Epithelial cell of esophagus (primary cell): ENCODE measurements at regions not wholly inside any gene's neighbourhood (a gene's known extent, or its start where the extent isn't known, plus 50 kb on each side); places are given as distances from the start of the nearest gene placed in this dataset.

Experiments used
- DNase-seq: peaks from one replicate; pipeline ENCODE4 v3.0.0; 2010; ENCODE audit warnings: low read depth
- H3K4me3 ChIP-seq: 2 replicates; pipeline ENCODE4 v1.5.1; 2011; ENCODE audit warnings: mild to moderate bottlenecking, low read length, control low read depth
- TF ChIP-seq, protein P1 (sequence below): IDR thresholded peaks from 2 replicates; pipeline ENCODE4 v1.5.1; 2011; ENCODE audit warnings: low read depth, mild to moderate bottlenecking, low read length, control low read depth, inconsistent platforms; ENCODE audit not compliant: insufficient read depth; ENCODE audit errors: missing control alignments

DNA sequence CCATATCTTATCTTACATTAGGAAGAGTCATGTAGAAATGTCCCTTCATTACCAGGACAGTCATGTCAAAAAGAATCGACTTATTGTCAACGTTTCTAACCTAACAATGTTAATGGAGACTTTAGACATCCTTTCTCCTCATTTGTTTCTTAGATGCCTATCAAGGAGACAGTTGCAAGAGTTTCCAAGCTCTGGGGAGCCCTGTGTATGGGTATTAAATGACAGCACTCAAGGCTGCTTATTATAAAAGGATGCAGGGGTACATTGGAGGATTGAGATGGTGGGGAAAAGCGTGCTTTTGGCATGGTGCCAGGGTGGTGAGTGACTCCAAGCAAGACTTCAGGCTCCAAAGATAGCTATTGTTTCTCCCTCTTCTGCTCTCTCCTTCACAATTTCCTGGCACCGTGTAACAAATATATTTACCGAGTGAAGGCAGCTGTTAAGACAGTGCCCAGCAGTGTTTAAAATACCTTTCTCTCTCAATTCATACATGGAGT, 461.3 kb upstream of the CLINT1 start:
- TF ChIP-seq, protein P1, sequence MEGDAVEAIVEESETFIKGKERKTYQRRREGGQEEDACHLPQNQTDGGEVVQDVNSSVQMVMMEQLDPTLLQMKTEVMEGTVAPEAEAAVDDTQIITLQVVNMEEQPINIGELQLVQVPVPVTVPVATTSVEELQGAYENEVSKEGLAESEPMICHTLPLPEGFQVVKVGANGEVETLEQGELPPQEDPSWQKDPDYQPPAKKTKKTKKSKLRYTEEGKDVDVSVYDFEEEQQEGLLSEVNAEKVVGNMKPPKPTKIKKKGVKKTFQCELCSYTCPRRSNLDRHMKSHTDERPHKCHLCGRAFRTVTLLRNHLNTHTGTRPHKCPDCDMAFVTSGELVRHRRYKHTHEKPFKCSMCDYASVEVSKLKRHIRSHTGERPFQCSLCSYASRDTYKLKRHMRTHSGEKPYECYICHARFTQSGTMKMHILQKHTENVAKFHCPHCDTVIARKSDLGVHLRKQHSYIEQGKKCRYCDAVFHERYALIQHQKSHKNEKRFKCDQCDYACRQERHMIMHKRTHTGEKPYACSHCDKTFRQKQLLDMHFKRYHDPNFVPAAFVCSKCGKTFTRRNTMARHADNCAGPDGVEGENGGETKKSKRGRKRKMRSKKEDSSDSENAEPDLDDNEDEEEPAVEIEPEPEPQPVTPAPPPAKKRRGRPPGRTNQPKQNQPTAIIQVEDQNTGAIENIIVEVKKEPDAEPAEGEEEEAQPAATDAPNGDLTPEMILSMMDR: no peak
- DNase-seq: no peak
- no peak overlapping the region for H3K4me3 ChIP-seq

DNA sequence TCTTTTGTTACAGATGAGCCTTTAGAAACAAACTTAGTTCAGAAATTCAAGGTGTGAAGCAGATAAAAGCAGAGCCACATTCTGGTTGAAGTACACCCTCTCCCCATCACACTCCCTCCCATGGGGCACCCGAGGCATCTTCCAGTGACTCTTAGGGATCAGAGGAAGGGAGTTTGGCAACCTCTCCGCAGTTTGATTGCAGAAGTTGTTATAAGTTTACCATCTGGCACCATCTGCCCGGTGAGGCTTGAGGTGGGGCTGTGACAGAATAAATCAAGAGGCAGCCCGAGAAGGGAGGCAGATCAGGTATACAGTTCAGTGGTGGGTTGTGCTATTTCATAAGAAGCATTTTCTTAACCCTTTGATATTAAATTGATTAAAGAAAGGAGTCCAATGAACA, 458.6 kb upstream of the CLINT1 start:
- TF ChIP-seq, protein P1: no peak
- H3K4me3 ChIP-seq: no peak overlapping the region
- DNase-seq: no peak

DNA sequence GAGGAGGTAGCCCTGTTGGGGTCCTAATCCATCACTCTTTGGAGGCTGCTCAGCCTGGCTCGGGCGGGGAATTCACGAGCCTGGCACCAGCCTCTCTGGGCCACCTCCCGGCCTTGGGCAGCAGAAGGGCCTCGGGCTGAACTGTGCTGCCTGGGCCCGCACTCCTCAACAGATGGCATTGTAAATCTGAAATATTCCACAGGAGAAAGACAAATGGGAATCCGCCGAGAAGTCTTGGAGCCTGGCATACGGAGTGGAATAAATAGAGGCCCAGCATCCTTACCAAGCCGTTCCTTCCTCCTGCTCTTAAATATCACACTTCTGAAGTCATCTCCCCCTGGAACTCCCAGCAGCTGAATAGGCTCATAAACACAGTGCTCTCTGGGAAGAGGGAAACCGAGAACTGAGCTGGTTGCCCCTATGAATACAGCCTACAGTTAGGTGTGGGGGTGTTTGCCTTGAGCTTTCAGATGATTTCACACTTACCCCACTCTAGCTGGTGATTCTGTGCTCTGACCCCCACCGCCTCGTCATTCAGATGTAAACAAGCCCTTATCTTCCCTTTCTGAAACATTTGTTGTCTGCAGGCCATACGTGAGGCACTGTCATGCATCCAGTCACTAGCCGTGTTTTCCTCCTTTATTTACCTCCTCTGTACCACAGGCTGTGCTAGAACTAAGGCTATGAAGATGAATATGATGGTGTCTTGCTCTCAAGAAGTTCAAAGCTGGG, 455.0 kb upstream of the CLINT1 start:
- no peak for DNase-seq
- TF ChIP-seq, protein P1: no peak
- H3K4me3 ChIP-seq: no peak overlapping the region

DNA sequence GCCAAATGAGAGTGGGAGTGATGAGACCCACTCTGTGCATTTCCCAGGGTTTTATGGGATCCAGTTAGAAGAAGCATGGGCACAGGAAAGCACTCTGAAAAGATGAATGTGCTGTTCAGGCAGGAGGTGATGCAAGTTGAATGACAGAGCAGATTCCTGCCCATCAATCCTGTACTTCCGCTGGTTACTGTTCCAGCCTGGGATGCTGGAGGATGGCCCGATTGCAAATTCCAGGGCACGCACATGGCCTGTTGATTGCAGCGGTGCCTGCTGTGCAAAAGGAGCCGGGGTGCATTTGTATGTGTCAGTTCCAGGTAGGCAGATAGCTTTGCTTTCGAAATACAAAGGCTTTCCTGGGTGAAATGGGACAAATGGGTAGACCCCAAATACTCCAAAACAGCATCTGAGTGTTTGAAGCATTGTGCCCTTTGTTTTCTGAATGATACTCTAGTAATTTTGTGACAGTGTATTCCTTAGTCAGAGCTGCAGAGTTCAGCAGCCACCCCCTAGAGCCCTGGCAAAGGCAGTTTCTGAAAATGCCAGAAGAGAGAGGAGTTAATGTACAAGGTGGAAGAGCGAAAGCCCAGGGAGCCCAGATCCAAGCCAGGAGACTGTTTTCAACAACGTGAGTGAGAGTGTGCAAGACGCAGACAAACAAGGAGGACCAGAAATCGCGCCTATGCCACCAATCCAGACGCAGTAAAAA, 454.2 kb upstream of the CLINT1 start:
- H3K4me3 ChIP-seq: no peak overlapping the region
- TF ChIP-seq, protein P1: no peak
- no peak for DNase-seq

DNA sequence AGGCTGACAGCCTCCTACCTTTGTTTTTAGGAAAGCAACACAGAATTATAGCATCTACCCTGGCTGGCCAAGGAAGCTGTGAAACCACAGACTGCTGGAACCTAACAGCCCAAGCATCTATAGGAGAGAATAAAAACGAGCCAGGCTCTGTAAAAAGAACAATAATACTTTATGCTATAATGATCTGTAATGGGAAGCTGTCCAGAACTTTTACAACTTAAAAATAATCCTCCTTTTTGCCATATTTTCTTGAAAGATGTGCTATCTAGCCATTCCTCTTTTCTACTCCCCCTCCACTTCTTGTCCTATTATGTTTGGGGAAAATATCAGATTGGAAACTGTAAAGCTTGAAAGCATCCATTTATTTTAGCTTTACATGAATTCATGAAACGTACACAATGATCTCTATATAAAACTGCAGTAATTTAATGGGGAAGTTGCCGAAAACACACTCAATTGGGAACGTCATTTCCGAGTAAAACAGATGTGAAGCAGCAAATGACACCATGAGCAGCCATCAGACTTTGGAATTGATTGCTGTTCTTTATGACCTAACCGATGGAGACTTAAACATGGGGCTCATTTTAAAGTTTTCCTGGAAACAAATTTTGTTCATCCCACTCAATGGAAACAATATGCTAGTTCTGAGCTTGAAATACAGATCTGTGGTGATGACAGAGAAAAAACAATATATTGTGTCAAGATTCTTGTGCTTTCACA, 450.3 kb upstream of the CLINT1 start:
- H3K4me3 ChIP-seq: no peak overlapping the region
- TF ChIP-seq, protein P1: no peak
- DNase-seq: no peak

DNA sequence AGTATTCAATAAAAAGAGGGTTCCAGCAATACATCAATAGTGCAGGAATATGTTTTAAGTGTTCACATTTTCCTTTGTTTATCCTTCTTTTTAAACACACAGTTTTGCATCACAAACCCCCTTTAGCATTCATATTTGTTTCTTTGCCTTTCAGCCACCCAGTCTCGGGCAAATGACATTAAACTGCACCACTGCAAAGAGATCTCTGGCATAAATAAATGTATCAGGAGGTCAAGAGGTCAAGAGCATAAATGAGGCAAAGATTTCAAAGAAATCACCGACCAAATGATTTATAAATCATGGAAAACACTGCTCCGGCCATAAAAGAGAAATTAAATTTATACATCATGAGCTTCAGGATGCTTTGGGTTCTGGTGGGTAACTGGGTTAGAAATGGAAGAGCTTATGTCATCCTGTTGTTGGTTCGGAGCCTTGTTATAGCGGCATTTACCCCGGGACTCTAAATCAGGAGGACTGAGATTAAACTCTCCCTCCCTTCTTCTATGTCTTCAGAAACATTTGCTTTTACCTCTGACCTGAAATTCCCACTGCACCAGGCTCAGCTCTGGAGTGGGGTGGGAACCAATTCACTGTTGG, 449.6 kb upstream of the CLINT1 start:
- TF ChIP-seq, protein P1: no peak
- H3K4me3 ChIP-seq: no peak overlapping the region
- no peak for DNase-seq
